Fibroblast of lung (primary cell): ENCODE measurements at regions not wholly inside any gene's neighbourhood (a gene's known extent, or its start where the extent isn't known, plus 50 kb on each side); places are given as distances from the start of the nearest gene placed in this dataset.

Source experiments
- DNase-seq, 2 donors: peaks; one replicate each; pipeline versions ENCODE4 v3.0.0 to v3.0.0-alpha.2; 2010; ENCODE audit warnings: low read depth in 2 of 2
- H2AFZ ChIP-seq: 2 replicates; pipeline ENCODE4 v1.5.1; 2012; ENCODE audit warnings: low read length, control low read depth, inconsistent platforms
- H3K27ac ChIP-seq: 2 replicates; pipeline ENCODE4 v1.5.1; 2011; ENCODE audit warnings: low read length, control low read depth; ENCODE audit not compliant: insufficient read depth
- H3K27me3 ChIP-seq: 2 replicates; pipeline ENCODE4 v1.5.1; 2011; ENCODE audit warnings: mild to moderate bottlenecking, low read length; ENCODE audit not compliant: control insufficient read depth, insufficient read depth
- H3K36me3 ChIP-seq: 2 replicates; pipeline ENCODE4 v1.5.1; 2011; ENCODE audit warnings: low read length; ENCODE audit not compliant: control insufficient read depth, insufficient read depth
- H3K4me1 ChIP-seq: 2 replicates; pipeline ENCODE4 v1.5.1; 2011; ENCODE audit warnings: low read length; ENCODE audit not compliant: control insufficient read depth, insufficient read depth; ENCODE audit errors: extremely low read depth
- H3K4me2 ChIP-seq: 2 replicates; pipeline ENCODE4 v1.5.1; 2011; ENCODE audit warnings: low read length, control low read depth; ENCODE audit not compliant: insufficient read depth; ENCODE audit errors: extremely low read depth
- H3K4me3 ChIP-seq, 4 experiments: fragments of 200-600 bp in 1 of 4; sonication (generic) in 1 of 4; replicated peaks in 1 of 4; 2 replicates each; pipeline ENCODE4 v1.5.1; 2011 to 2016; ENCODE audit warnings: low read length in 4 of 4, low read depth in 3 of 4, mild to moderate bottlenecking in 3 of 4, control low read depth in 2 of 4, inconsistent platforms in 1 of 4, mixed read lengths in 1 of 4; ENCODE audit not compliant: insufficient read depth in 1 of 4; ENCODE audit errors: control extremely low read depth in 1 of 4
- H3K79me2 ChIP-seq: 2 replicates; pipeline ENCODE4 v1.5.1; 2012; ENCODE audit warnings: mild to moderate bottlenecking, low read length, inconsistent platforms; ENCODE audit not compliant: control insufficient read depth, insufficient read depth
- H3K9ac ChIP-seq: 2 replicates; pipeline ENCODE4 v1.5.1; 2011; ENCODE audit warnings: mild to moderate bottlenecking, low read length, control low read depth; ENCODE audit not compliant: insufficient read depth
- H3K9me3 ChIP-seq: 2 replicates; pipeline ENCODE4 v1.5.1; 2012; ENCODE audit warnings: low read depth, low read length; ENCODE audit not compliant: control insufficient read depth, insufficient read depth
- H4K20me1 ChIP-seq: 2 replicates; pipeline ENCODE4 v1.5.1; 2011; ENCODE audit warnings: low read length; ENCODE audit not compliant: control insufficient read depth, insufficient read depth; ENCODE audit errors: extremely low read depth
- CTCF ChIP-seq, 2 donors: IDR thresholded peaks in 1 of 2; conservative IDR thresholded peaks in 1 of 2; 1 replicate in 1 of 2; 2 replicates in 1 of 2; pipeline ENCODE4 v1.5.1; 2011 to 2012; ENCODE audit warnings: low read length in 2 of 2, control low read depth in 1 of 2, inconsistent platforms in 1 of 2, low read depth in 1 of 2, mild to moderate bottlenecking in 1 of 2
- EZH2 ChIP-seq: IDR thresholded peaks from 2 replicates; pipeline ENCODE4 v1.5.1; 2012; ENCODE audit warnings: low read length, control low read depth, mild to moderate bottlenecking; ENCODE audit errors: missing control alignments

GRCh38 chr13:89361909-89362308 is 1690.7 kb downstream of the SLITRK5 start:
- H3K4me3 ChIP-seq, result no peak overlapping the region
- H2AFZ ChIP-seq, result no peak overlapping the region
- TF ChIP-seq CTCF (conservative IDR thresholded peaks at IDR 0.05 in 1 of 2, IDR thresholded peaks at IDR 0.05 in 1 of 2; ENCODE audit: low read depth in 1 of 2, low read length in 2 of 2) (peak in 1 of 2 donors; percentile 22), EZH2 (no peak)

GRCh38 chr13:89363144-89363543 is 1692.0 kb downstream of the SLITRK5 start:
- Histone ChIP-seq H3K4me3 (no peak overlapping the region), H3K27me3 (no peaks in the 10 kb centered on the region), H3K36me3 (no peaks in the 10 kb centered on the region), H2AFZ (no peak overlapping the region), H3K9me3 (no peaks in the 10 kb centered on the region), H3K27ac (no peak overlapping the region), H3K4me2 (no peak overlapping the region), H4K20me1 (no peaks in the 10 kb centered on the region), H3K79me2 (no peaks in the 10 kb centered on the region), H3K9ac (no peak overlapping the region), H3K4me1 (no peaks in the 10 kb centered on the region)
- DNase-seq, result no peak
- no peak for TF ChIP-seq CTCF (conservative IDR thresholded peaks at IDR 0.05 in 1 of 2, IDR thresholded peaks at IDR 0.05 in 1 of 2; ENCODE audit: low read depth in 1 of 2, low read length in 2 of 2)
- TF ChIP-seq EZH2, result no peak

More at GRCh38 chr13:89361909-89362308, 1690.7 kb downstream of the SLITRK5 start:
- H3K27me3 ChIP-seq, result no peaks in the 10 kb centered on the region
- no peaks in the 10 kb centered on the region for H3K79me2 ChIP-seq
- H4K20me1 ChIP-seq, result no peaks in the 10 kb centered on the region
- peak in 1 of 2 donors; percentile 23 for DNase-seq
- no peaks in the 10 kb centered on the region for H3K36me3 ChIP-seq
- no peaks in the 10 kb centered on the region for H3K4me1 ChIP-seq
- no peak overlapping the region for H3K4me2 ChIP-seq
- H3K27ac ChIP-seq, result no peak overlapping the region
- no peak overlapping the region for H3K9ac ChIP-seq
- no peaks in the 10 kb centered on the region for H3K9me3 ChIP-seq

GRCh38 chr13:89372193-89372592 is 1701.0 kb downstream of the SLITRK5 start:
- Histone ChIP-seq H3K4me2 (no peak overlapping the region), H3K79me2 (no peaks in the 10 kb centered on the region), H3K27ac (no peak overlapping the region), H3K27me3 (no peaks in the 10 kb centered on the region), H2AFZ (no peak overlapping the region), H3K36me3 (no peaks in the 10 kb centered on the region), H3K4me3 (no peak overlapping the region), H4K20me1 (no peaks in the 10 kb centered on the region), H3K4me1 (no peaks in the 10 kb centered on the region), H3K9ac (no peak overlapping the region), H3K9me3 (no peaks in the 10 kb centered on the region)
- TF ChIP-seq CTCF (conservative IDR thresholded peaks at IDR 0.05 in 1 of 2, IDR thresholded peaks at IDR 0.05 in 1 of 2; ENCODE audit: low read depth in 1 of 2, low read length in 2 of 2) (no peak), EZH2 (no peak)
- no peak for DNase-seq
